H9 (cell line): ENCODE measurements at regions not wholly inside any gene's neighbourhood (a gene's known extent, or its start where the extent isn't known, plus 50 kb on each side); places are given as distances from the start of the nearest gene placed in this dataset.

Experiments used
- DNase-seq: peaks from one replicate; pipeline ENCODE4 v3.0.0-alpha.2; 2017
- H2AFZ ChIP-seq: one replicate; pipeline ENCODE4 v1.6.1; 2013; ENCODE audit warnings: mild to moderate bottlenecking, low read length, control low read depth, moderate library complexity
- H2AK5ac ChIP-seq: 2 replicates; pipeline ENCODE4 v1.6.1; 2013; ENCODE audit warnings: low read length, control low read depth, mixed read lengths; ENCODE audit not compliant: insufficient read length
- H2BK120ac ChIP-seq: one replicate; pipeline ENCODE4 v1.6.1; 2013; ENCODE audit warnings: low read depth, mild to moderate bottlenecking, low read length, control low read depth, inconsistent platforms; ENCODE audit not compliant: poor library complexity, severe bottlenecking
- H2BK12ac ChIP-seq: 2 replicates; pipeline ENCODE4 v1.6.1; 2013; ENCODE audit warnings: low read length, control low read depth, mixed read lengths, low read depth; ENCODE audit not compliant: insufficient read length
- H2BK15ac ChIP-seq: 2 replicates; pipeline ENCODE4 v1.6.1; 2013; ENCODE audit warnings: low read depth, low read length, control low read depth
- H2BK20ac ChIP-seq: one replicate; pipeline ENCODE4 v1.6.1; 2013; ENCODE audit warnings: low read depth, mild to moderate bottlenecking, low read length, control low read depth, inconsistent platforms; ENCODE audit not compliant: poor library complexity, severe bottlenecking
- H2BK5ac ChIP-seq: 2 replicates; pipeline ENCODE4 v1.6.1; 2013; ENCODE audit warnings: low read length, control low read depth, mixed read lengths; ENCODE audit not compliant: insufficient read length
- H3K14ac ChIP-seq: 2 replicates; pipeline ENCODE4 v1.6.1; 2013; ENCODE audit warnings: low read length, control low read depth; ENCODE audit not compliant: insufficient read depth
- H3K18ac ChIP-seq: 2 replicates; pipeline ENCODE4 v1.6.1; 2013; ENCODE audit warnings: low read depth, mild to moderate bottlenecking, mixed read lengths, low read length, control low read depth; ENCODE audit not compliant: insufficient read length
- H3K23ac ChIP-seq: 2 replicates; pipeline ENCODE4 v1.6.1; 2013; ENCODE audit warnings: low read length, control low read depth, mixed read lengths, low read depth; ENCODE audit not compliant: insufficient read length
- H3K23me2 ChIP-seq: 2 replicates; pipeline ENCODE4 v1.6.1; 2013; ENCODE audit warnings: low read depth, mild to moderate bottlenecking, mixed read lengths, low read length, control low read depth; ENCODE audit not compliant: insufficient read length, poor library complexity, severe bottlenecking
- H3K27ac ChIP-seq: 2 replicates; pipeline ENCODE4 v1.5.1; 2013; ENCODE audit warnings: low read length, control low read depth, mixed read lengths, low read depth; ENCODE audit not compliant: insufficient read length
- H3K27me3 ChIP-seq: 2 replicates; pipeline ENCODE4 v1.6.1; 2013; ENCODE audit warnings: low read length, control low read depth, inconsistent platforms; ENCODE audit not compliant: insufficient read depth
- H3K4ac ChIP-seq: 2 replicates; pipeline ENCODE4 v1.6.1; 2013; ENCODE audit warnings: low read depth, mild to moderate bottlenecking, control low read depth, inconsistent platforms, low read length, moderate library complexity
- H3K4me1 ChIP-seq: 2 replicates; pipeline ENCODE4 v1.6.1; 2013; ENCODE audit warnings: low read length, control low read depth, inconsistent platforms; ENCODE audit not compliant: insufficient read depth
- H3K4me2 ChIP-seq: 2 replicates; pipeline ENCODE4 v1.6.1; 2013; ENCODE audit warnings: low read length, control low read depth, mixed read lengths; ENCODE audit not compliant: insufficient read length, insufficient read depth
- H3K56ac ChIP-seq: 2 replicates; pipeline ENCODE4 v1.6.1; 2013; ENCODE audit warnings: low read depth, mild to moderate bottlenecking, mixed read lengths, low read length, control low read depth; ENCODE audit not compliant: insufficient read length
- H3K79me1 ChIP-seq: 2 replicates; pipeline ENCODE4 v1.6.1; 2013; ENCODE audit warnings: low read depth, mild to moderate bottlenecking, moderate library complexity, low read length, control low read depth, inconsistent platforms; ENCODE audit not compliant: insufficient read depth, poor library complexity, severe bottlenecking
- H3K79me2 ChIP-seq: 2 replicates; pipeline ENCODE4 v1.6.1; 2013; ENCODE audit warnings: low read length, control low read depth, inconsistent platforms; ENCODE audit not compliant: insufficient read depth
- H3K9ac ChIP-seq: 2 replicates; pipeline ENCODE4 v1.6.1; 2013; ENCODE audit warnings: low read length, control low read depth, mixed read lengths; ENCODE audit not compliant: insufficient read length; ENCODE audit errors: extremely low read depth
- H3K9me3 ChIP-seq: one replicate; pipeline ENCODE4 v1.6.1; 2013; ENCODE audit warnings: low read depth, low read length, inconsistent platforms; ENCODE audit not compliant: control insufficient read depth
- H3T11ph ChIP-seq: one replicate; pipeline ENCODE4 v1.6.1; 2013; ENCODE audit warnings: mild to moderate bottlenecking, low read length, control low read depth, inconsistent platforms
- H4K20me1 ChIP-seq: one replicate; pipeline ENCODE4 v1.6.1; 2013; ENCODE audit not compliant: control insufficient read depth, insufficient read length, insufficient read depth
- H4K5ac ChIP-seq: 2 replicates; pipeline ENCODE4 v1.6.1; 2013; ENCODE audit warnings: low read depth, mild to moderate bottlenecking, mixed read lengths, low read length, control low read depth; ENCODE audit not compliant: insufficient read length
- H4K8ac ChIP-seq: replicated peaks from 2 replicates; pipeline ENCODE4 v1.6.1; 2013; ENCODE audit warnings: low read length, control low read depth, mixed read lengths, low read depth; ENCODE audit not compliant: insufficient read length
- H4K91ac ChIP-seq: 2 replicates; pipeline ENCODE4 v1.6.1; 2013; ENCODE audit warnings: low read depth, mild to moderate bottlenecking, moderate library complexity, mixed read lengths, low read length, control low read depth; ENCODE audit not compliant: insufficient read length
- H3K27ac Mint-ChIP-seq, 3 experiments: 2 replicates in 2 of 3; 3 replicates in 1 of 3; pipeline ENCODE4 v1.8.0; 2020 to 2021; ENCODE audit warnings: mixed read lengths in 3 of 3, mild to moderate bottlenecking in 1 of 3, moderate library complexity in 1 of 3
- H3K27me3 Mint-ChIP-seq: 2 replicates; pipeline ENCODE4 v1.8.0; 2021; ENCODE audit warnings: low read depth, mild to moderate bottlenecking, moderate library complexity, mixed read lengths
- H3K36me3 Mint-ChIP-seq, 3 experiments: 2 replicates in 2 of 3; 3 replicates in 1 of 3; pipeline ENCODE4 v1.8.0; 2020 to 2021; ENCODE audit warnings: low read depth in 3 of 3, mixed read lengths in 3 of 3; ENCODE audit not compliant: insufficient read depth in 1 of 3
- H3K4me1 Mint-ChIP-seq, 2 experiments: 2 replicates each; pipeline ENCODE4 v1.8.0; 2020; ENCODE audit warnings: mixed read lengths in 2 of 2
- H3K4me3 Mint-ChIP-seq, 2 experiments: 2 replicates in 1 of 2; 3 replicates in 1 of 2; pipeline ENCODE4 v1.8.0; 2020 to 2021; ENCODE audit warnings: mild to moderate bottlenecking in 2 of 2, mixed read lengths in 2 of 2, moderate library complexity in 1 of 2
- H3K9me3 Mint-ChIP-seq, 2 experiments: 2 replicates in 1 of 2; 3 replicates in 1 of 2; pipeline ENCODE4 v1.8.0; 2020; ENCODE audit warnings: mild to moderate bottlenecking in 2 of 2, mixed read lengths in 2 of 2, moderate library complexity in 1 of 2
- WGBS: extraction: QIAGEN DNeasy Blood & Tissue Kit; methylation state at CpG from one replicate; pipeline ENCODE4 v1.1.7; 2013; ENCODE audit warnings: missing lambda C conversion rate, low lambda C conversion rate, mixed read lengths; ENCODE audit not compliant: insufficient read length; ENCODE audit errors: extremely low coverage; 5-methylcytosine and 5-hydroxymethylcytosine counted together
- TF ChIP-seq, protein P1 (sequence below): fragments of 200-600 bp; sonication (generic); conservative IDR thresholded peaks from 3 replicates; pipeline ENCODE4 v1.8.0; 2021; ENCODE audit warnings: antibody characterized with exemption, mild to moderate bottlenecking

- Histone ChIP-seq H3K79me2 (no peaks in the 10 kb centered on the region), H3K14ac (no peak overlapping the region), H2BK15ac (no peak overlapping the region), H2AK5ac (no peak overlapping the region), H4K5ac (no peak overlapping the region), H3K56ac (no peak overlapping the region), H2BK12ac (no peak overlapping the region), H3T11ph (no peak overlapping the region), H4K8ac (no peak overlapping the region), H3K4ac (no peak overlapping the region), H3K9ac (no peak overlapping the region), H3K4me2 (no peak overlapping the region), H3K18ac (no peak overlapping the region), H3K23ac (no peak overlapping the region), H2AFZ (peak overlapping the region; percentile 42), H4K20me1 (no peaks in the 10 kb centered on the region), H3K9me3 (no peaks in the 10 kb centered on the region), H3K27me3 (no peaks in the 10 kb centered on the region), H3K27ac (no peak overlapping the region), H4K91ac (no peak overlapping the region), H2BK5ac (no peak overlapping the region), H2BK20ac (no peak overlapping the region), H2BK120ac (no peak overlapping the region), H3K23me2 (no peaks in the 10 kb centered on the region), H3K4me1 (no peaks in the 10 kb centered on the region), H3K79me1 (no peaks in the 10 kb centered on the region)
- TF ChIP-seq, protein P1, sequence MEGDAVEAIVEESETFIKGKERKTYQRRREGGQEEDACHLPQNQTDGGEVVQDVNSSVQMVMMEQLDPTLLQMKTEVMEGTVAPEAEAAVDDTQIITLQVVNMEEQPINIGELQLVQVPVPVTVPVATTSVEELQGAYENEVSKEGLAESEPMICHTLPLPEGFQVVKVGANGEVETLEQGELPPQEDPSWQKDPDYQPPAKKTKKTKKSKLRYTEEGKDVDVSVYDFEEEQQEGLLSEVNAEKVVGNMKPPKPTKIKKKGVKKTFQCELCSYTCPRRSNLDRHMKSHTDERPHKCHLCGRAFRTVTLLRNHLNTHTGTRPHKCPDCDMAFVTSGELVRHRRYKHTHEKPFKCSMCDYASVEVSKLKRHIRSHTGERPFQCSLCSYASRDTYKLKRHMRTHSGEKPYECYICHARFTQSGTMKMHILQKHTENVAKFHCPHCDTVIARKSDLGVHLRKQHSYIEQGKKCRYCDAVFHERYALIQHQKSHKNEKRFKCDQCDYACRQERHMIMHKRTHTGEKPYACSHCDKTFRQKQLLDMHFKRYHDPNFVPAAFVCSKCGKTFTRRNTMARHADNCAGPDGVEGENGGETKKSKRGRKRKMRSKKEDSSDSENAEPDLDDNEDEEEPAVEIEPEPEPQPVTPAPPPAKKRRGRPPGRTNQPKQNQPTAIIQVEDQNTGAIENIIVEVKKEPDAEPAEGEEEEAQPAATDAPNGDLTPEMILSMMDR = no peak
- DNase-seq = no peak
- H3K36me3 Mint-ChIP-seq = no peaks in the 10 kb centered on the region
- no CpG with 5 or more reads among the region's 2 CpGs for WGBS
- no peak overlapping the region for H3K4me3 Mint-ChIP-seq
- peaks cover 8 to 9% of the 10 kb centered on the region in 2 experiments for H3K4me1 Mint-ChIP-seq
- H3K9me3 Mint-ChIP-seq = no peaks in the 10 kb centered on the region
- no peak overlapping the region for H3K27ac Mint-ChIP-seq
- H3K27me3 Mint-ChIP-seq = no peaks in the 10 kb centered on the region
These were observed 269.7 kb downstream of the ISL1 start for GRCh38 chr5:51652980-51653379.
